ENCODE measurements at regions not wholly inside any gene's neighbourhood (a gene's known extent, or its start where the extent isn't known, plus 50 kb on each side); places are given as distances from the start of the nearest gene placed in this dataset.

GRCh38 chrX:45935408-45935807, 609.8 kb downstream of the ZNF674 start:
- H3K27ac ChIP-seq: no peak overlapping the region
- no peaks in the 10 kb centered on the region for H3K4me1 ChIP-seq
- H3K27me3 ChIP-seq: no peaks in the 10 kb centered on the region
- no peak overlapping the region for H3K4me3 ChIP-seq
- intact Hi-C loops (cut with DNase I): no loop called here
- no peaks in the 10 kb centered on the region for H3K9me3 ChIP-seq
- TF ChIP-seq CTCF (IDR thresholded peaks at IDR 0.05): no peak
- no peaks in the 10 kb centered on the region for H3K36me3 ChIP-seq
- ATAC-seq (no peak), DNase-seq (no peak)

- DNase-seq (no peak), ATAC-seq (no peak)
- Histone ChIP-seq H3K9me3 (no peaks in the 10 kb centered on the region), H3K4me1 (no peaks in the 10 kb centered on the region), H3K36me3 (no peaks in the 10 kb centered on the region), H3K27ac (no peak overlapping the region), H3K27me3 (no peaks in the 10 kb centered on the region), H3K4me3 (no peak overlapping the region)
- intact Hi-C loops (cut with DNase I): no loop called here
- no peak for TF ChIP-seq CTCF (IDR thresholded peaks at IDR 0.05)
Measured at GRCh38 chrX:45912316-45912715, 632.9 kb downstream of the ZNF674 start.

- Histone ChIP-seq H3K27ac (no peak overlapping the region), H3K4me3 (no peak overlapping the region), H3K4me1 (no peaks in the 10 kb centered on the region), H3K9me3 (no peaks in the 10 kb centered on the region), H3K36me3 (no peaks in the 10 kb centered on the region), H3K27me3 (no peaks in the 10 kb centered on the region)
- TF ChIP-seq CTCF (IDR thresholded peaks at IDR 0.05): no peak
- ATAC-seq: no peak
- intact Hi-C loops (cut with DNase I): no loop called here
- DNase-seq: no peak
Measured at GRCh38 chrX:45907786-45908185, 637.4 kb downstream of the ZNF674 start.

- Histone ChIP-seq H3K4me1 (no peaks in the 10 kb centered on the region), H3K27ac (no peak overlapping the region), H3K9me3 (no peaks in the 10 kb centered on the region), H3K4me3 (no peak overlapping the region), H3K27me3 (no peaks in the 10 kb centered on the region), H3K36me3 (no peaks in the 10 kb centered on the region)
- ATAC-seq (peak; percentile 58), DNase-seq (no peak)
- intact Hi-C loops (cut with DNase I): no loop called here
- TF ChIP-seq CTCF (IDR thresholded peaks at IDR 0.05): no peak
Measured at GRCh38 chrX:45903781-45904201, 641.4 kb downstream of the ZNF674 start.

GRCh38 chrX:45900766-45901615, 644.2 kb downstream of the ZNF674 start:
- TF ChIP-seq CTCF (IDR thresholded peaks at IDR 0.05): no peak
- no peak for ATAC-seq
- H3K27ac ChIP-seq: no peak overlapping the region
- no peaks in the 10 kb centered on the region for H3K27me3 ChIP-seq
- intact Hi-C loops (cut with DNase I): no loop called here
- H3K9me3 ChIP-seq: no peaks in the 10 kb centered on the region
- no peak for DNase-seq
- no peaks in the 10 kb centered on the region for H3K36me3 ChIP-seq
- H3K4me1 ChIP-seq: no peaks in the 10 kb centered on the region
- no peak overlapping the region for H3K4me3 ChIP-seq

Measured in upper lobe of right lung (tissue), 1 donor.